PC-9 (cell line): ENCODE measurements at regions not wholly inside any gene's neighbourhood (a gene's known extent, or its start where the extent isn't known, plus 50 kb on each side); places are given as distances from the start of the nearest gene placed in this dataset.

Source experiments
- BruUV-seq: library from RNA; stranded (reverse); fragments of 400-500 nt; replicated peaks from 2 replicates; lab custom pipeline; 2021; lab: Mats Ljungman, UMichigan
- CTCF ChIA-PET: fragments of 300-600 bp; sonication (Branson Sonifier 250); formaldehyde crosslinking; loops from one replicate; lab custom pipeline; 2022; ENCODE audit warnings: antibody characterized with exemption; lab: Charles Lee
- POLR2A ChIA-PET: fragments of 300-600 bp; sonication (Branson Sonifier 250); formaldehyde crosslinking; loops from one replicate; lab custom pipeline; 2022; ENCODE audit warnings: antibody characterized with exemption; ENCODE audit not compliant: unreplicated experiment; lab: Charles Lee
- DNase-seq, 2 experiments: peaks; one replicate each; pipeline versions ENCODE4 v3.0.0 to v3.0.0-alpha.2; 2015 to 2022; ENCODE audit warnings: mixed read lengths in 1 of 2
- H2AFZ ChIP-seq: fragments of 200-600 bp; sonication (generic); 2 replicates; pipeline ENCODE4 v1.8.1; 2017; ENCODE audit warnings: antibody characterized with exemption
- H3F3A ChIP-seq: fragments of 200-600 bp; sonication (generic); 2 replicates; pipeline ENCODE4 v1.8.1; 2017; ENCODE audit warnings: antibody characterized with exemption, mild to moderate bottlenecking, low read depth; ENCODE audit not compliant: insufficient read depth
- H3K27ac ChIP-seq: fragments of 200-600 bp; sonication (generic); 2 replicates; pipeline ENCODE4 v1.6.1; 2016; ENCODE audit warnings: mixed run types
- H3K27me3 ChIP-seq: fragments of 200-600 bp; sonication (generic); 2 replicates; pipeline ENCODE4 v1.6.1; 2016; ENCODE audit warnings: low read depth, mixed run types; ENCODE audit not compliant: insufficient read depth
- H3K36me3 ChIP-seq: fragments of 200-600 bp; sonication (generic); 2 replicates; pipeline ENCODE4 v1.6.1; 2016; ENCODE audit warnings: low read depth, mixed run types
- H3K4me1 ChIP-seq: fragments of 200-600 bp; sonication (generic); replicated peaks from 2 replicates; pipeline ENCODE4 v1.6.1; 2016; ENCODE audit warnings: mixed run types; ENCODE audit not compliant: insufficient read depth
- H3K4me2 ChIP-seq: fragments of 200-600 bp; sonication (generic); 2 replicates; pipeline ENCODE4 v1.6.1; 2017; ENCODE audit warnings: mixed run types
- H3K4me3 ChIP-seq: fragments of 200-600 bp; sonication (generic); 2 replicates; pipeline ENCODE4 v1.6.1; 2016; ENCODE audit warnings: mixed run types
- H3K79me2 ChIP-seq: fragments of 200-600 bp; sonication (generic); 2 replicates; pipeline ENCODE4 v1.6.1; 2017; ENCODE audit warnings: low read depth, mixed run types
- H3K9me2 ChIP-seq: fragments of 200-600 bp; sonication (generic); 2 replicates; pipeline ENCODE4 v1.8.1; 2017; ENCODE audit warnings: mild to moderate bottlenecking; ENCODE audit not compliant: insufficient read depth
- H3K9me3 ChIP-seq: fragments of 200-600 bp; sonication (generic); 2 replicates; pipeline ENCODE4 v1.8.1; 2016; ENCODE audit warnings: low read depth; ENCODE audit not compliant: insufficient read depth
- H4K20me1 ChIP-seq: fragments of 200-600 bp; sonication (generic); 2 replicates; pipeline ENCODE4 v1.8.1; 2017; ENCODE audit not compliant: insufficient read depth
- CTCF ChIP-seq: fragments of 200-600 bp; sonication (generic); conservative IDR thresholded peaks from 2 replicates; pipeline ENCODE4 v1.6.1; 2017; ENCODE audit warnings: mixed run types, antibody characterized with exemption, mild to moderate bottlenecking, moderate library complexity
- EZH2 ChIP-seq: fragments of 200-600 bp; sonication (generic); IDR thresholded peaks from 2 replicates; pipeline ENCODE4 v1.8.0; 2017; ENCODE audit warnings: antibody characterized with exemption, low read depth
- intact Hi-C: fragments of 100-400 bp; cut with micrococcal nuclease; formaldehyde crosslinking; loops from one replicate; pipeline ENCODE4 v1.10.0; 2022; ENCODE audit not compliant: unreplicated experiment

- intact Hi-C loops: no loop called here
- Histone ChIP-seq H3K36me3 (no peaks in the 10 kb centered on the region), H2AFZ (no peak overlapping the region), H4K20me1 (no peaks in the 10 kb centered on the region), H3K4me1 (no peaks in the 10 kb centered on the region), H3K9me2 (no peaks in the 10 kb centered on the region), H3K79me2 (no peaks in the 10 kb centered on the region), H3K9me3 (no peaks in the 10 kb centered on the region), H3K4me2 (no peak overlapping the region), H3K27ac (no peak overlapping the region), H3K4me3 (no peak overlapping the region), H3K27me3 (no peaks in the 10 kb centered on the region), H3F3A (no peaks in the 10 kb centered on the region)
- DNase-seq: no peak
- no peak for TF ChIP-seq EZH2
- TF ChIP-seq CTCF: no peak
- POLR2A ChIA-PET: no interaction called here
- BruUV-seq: no TSS peak
- CTCF ChIA-PET: no interaction called here
Measured at GRCh38 chr4:62170235-62170634, 970.1 kb downstream of the ADGRL3 start.

- H3K27ac ChIP-seq: no peak overlapping the region
- CTCF ChIA-PET: no interaction called here
- no peaks in the 10 kb centered on the region for H3K27me3 ChIP-seq
- H3K79me2 ChIP-seq: no peaks in the 10 kb centered on the region
- DNase-seq: no peak
- no peaks in the 10 kb centered on the region for H4K20me1 ChIP-seq
- intact Hi-C loops: no loop called here
- H3K9me2 ChIP-seq: no peaks in the 10 kb centered on the region
- POLR2A ChIA-PET: no interaction called here
- H3F3A ChIP-seq: no peaks in the 10 kb centered on the region
- no peaks in the 10 kb centered on the region for H3K4me1 ChIP-seq
- H3K4me2 ChIP-seq: no peak overlapping the region
- H3K9me3 ChIP-seq: no peaks in the 10 kb centered on the region
- H3K36me3 ChIP-seq: no peaks in the 10 kb centered on the region
- no peak for TF ChIP-seq EZH2
- TF ChIP-seq CTCF: no peak
- no peak overlapping the region for H2AFZ ChIP-seq
- H3K4me3 ChIP-seq: no peak overlapping the region
- no TSS peak for BruUV-seq
Measured at GRCh38 chr4:62168681-62169080, 968.6 kb downstream of the ADGRL3 start.

- Histone ChIP-seq H3K4me3 (no peak overlapping the region), H4K20me1 (no peaks in the 10 kb centered on the region), H2AFZ (no peak overlapping the region), H3K9me2 (no peaks in the 10 kb centered on the region), H3F3A (no peaks in the 10 kb centered on the region), H3K79me2 (no peaks in the 10 kb centered on the region), H3K4me2 (no peak overlapping the region), H3K27me3 (no peaks in the 10 kb centered on the region), H3K27ac (no peak overlapping the region), H3K36me3 (no peaks in the 10 kb centered on the region), H3K4me1 (no peaks in the 10 kb centered on the region), H3K9me3 (no peaks in the 10 kb centered on the region)
- intact Hi-C loops: no loop called here
- no peak for DNase-seq
- POLR2A ChIA-PET: no interaction called here
- no TSS peak for BruUV-seq
- CTCF ChIA-PET: no interaction called here
- no peak for TF ChIP-seq EZH2
- TF ChIP-seq CTCF: no peak
Measured at GRCh38 chr4:62162606-62163005, 962.5 kb downstream of the ADGRL3 start.
